NCI-H146 (cell line): ENCODE measurements at regions not wholly inside any gene's neighbourhood (a gene's known extent, or its start where the extent isn't known, plus 50 kb on each side); places are given as distances from the start of the nearest gene placed in this dataset.
A peak's percentile ranks its signal among the peaks of the same experiment; 100 is the strongest.

Experiments used
- DNase-seq: peaks from one replicate; lab custom pipeline; 2025; lab: John Stamatoyannopoulos, UW

DNA sequence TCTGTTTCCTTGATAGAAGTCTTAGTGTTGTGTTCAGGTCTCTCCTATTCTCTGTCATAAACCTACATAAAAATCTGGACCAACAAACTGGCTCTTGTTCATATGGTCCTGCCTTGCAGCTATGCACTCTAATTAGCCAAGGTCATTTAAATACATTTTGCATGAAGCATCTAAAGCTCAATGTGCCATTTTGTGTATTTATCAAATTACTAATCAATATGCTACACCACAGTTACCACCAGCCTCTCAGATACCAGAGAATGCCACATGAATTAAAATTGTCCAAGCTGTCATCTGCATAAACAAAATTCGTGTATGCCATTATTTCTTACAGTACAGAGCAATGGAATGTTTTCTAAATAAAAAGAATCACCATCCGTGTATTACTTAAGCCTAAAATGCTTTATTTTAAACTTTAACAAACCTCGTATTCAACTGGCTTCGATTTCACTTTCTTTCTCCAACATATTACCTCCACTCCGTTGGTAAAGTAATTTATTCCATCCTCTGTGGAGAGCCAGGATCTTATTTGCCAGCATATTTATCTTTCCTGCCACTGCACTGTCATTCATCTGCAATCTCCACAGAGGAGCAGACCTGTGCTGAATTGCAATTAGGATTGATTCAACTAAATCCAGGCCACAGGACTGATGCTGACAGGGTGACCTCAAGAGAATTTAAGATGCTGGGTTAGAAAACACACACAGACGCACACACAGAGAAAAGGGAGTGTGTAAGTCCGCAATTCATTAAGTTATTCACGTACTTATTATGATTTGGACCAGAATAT is 284.1 kb upstream of the FOXG1 start:
- peak; percentile 38 for DNase-seq

DNA sequence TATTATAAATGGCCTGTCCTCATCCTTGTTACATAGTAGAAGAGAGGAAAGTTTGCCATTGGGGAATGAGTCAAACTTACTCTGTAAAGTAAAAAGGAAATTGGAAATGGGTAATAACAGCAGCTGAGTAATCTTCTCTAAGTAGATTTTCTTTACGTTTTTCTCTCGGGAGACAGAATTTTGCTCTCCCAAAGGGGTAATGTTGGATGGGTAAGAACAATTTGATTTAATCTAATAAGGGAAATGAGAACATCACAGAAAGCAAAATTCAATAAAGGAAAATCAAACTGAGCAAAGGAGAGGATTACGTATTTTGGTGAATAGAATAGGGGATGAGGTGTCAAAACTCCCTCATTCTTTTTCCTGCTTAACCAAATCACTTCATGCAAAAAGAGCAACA is 283.1 kb upstream of the FOXG1 start:
- no peak for DNase-seq

DNA sequence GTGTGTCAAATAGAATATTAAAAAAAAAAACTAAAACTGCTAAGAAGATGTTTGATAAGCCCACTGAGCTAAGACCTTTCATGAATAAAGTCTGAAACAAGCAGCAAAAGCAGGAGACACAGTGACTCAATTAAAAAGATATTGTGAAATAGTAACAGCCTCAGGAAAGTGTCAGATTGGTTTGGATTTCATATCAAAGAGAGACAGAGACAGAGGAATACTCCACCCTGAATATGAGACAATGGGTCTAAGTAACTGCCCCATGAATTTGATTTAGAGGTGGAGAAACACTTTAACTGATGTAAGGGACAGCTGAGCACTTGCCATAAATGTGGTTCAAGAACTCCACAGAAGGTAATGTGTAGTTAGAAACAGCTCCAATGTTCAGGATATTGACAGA is 277.9 kb upstream of the FOXG1 start:
- no peak for DNase-seq

DNA sequence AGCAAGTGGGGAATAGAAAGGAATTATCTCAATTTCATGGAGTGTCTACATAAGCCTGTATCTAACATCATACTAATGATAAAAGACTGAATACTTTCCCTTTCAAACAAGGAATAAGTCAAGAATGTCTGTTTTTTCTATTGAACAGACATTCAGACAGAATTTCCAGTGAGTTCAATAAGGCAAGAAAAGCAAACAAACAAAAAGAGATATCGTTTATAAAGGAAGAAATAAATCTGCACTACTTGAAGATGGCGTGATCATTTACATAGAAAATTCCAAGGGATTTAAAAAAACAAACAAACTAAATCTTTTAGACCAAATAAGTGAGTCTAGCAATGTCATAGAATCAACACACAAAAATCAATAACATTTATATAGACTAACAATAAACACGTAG is 273.1 kb upstream of the FOXG1 start:
- DNase-seq: no peak

DNA sequence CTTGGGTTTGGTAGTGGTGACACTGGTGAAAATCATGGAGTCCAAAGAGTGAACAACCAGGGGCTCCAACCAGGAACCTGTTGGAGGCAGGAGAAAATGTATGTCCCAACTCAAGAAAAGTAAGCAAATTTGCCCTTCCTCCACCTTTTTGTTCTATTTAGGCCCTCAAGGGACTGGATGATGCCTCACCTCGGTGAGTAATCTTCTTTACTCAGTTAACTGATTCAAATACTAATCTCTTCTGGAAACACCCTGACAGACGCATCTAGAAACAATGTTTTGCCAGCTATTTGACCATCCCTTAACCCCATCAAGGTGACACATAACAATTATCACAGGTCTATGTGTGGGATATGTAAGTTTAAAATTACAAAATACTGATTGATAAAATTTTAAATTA is 272.4 kb upstream of the FOXG1 start:
- no peak for DNase-seq

DNA sequence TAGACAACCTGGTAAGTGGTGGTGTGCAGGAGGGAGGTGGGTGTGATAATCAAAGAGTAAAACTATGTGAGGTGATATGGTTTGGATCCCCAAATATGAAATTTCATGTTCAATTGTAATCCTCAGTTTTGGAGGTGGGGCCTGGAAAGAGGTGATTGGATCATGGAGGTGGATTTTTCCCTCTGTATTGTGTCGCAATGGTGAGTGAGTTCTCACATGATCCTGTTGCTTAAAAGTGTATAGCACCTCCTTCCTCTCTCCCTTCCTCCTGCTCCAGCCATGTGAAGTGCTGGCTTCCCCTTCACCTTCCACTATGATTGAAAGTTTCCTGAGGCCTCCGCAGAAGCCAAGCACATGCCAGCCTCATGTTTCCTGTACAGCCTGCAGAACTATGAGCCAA is 270.2 kb upstream of the FOXG1 start:
- DNase-seq: no peak

DNA sequence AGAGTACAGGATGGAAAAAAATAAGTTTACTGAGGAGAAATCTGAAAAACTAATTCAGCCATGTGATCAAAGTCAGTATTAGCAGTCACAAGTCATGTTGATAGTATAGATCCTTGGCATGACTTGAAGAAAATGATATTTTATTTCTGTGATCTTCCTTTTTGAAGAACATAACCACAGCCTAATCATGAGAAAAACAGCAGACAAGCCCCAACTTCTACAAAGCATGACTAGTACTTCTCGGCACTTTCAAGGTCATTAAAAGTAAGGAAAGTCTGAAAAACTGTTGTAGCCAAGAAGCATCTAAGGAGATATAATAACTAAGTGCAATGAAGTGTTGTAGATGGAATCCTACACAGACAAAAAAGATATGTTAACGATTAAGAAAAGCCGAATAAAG is 264.1 kb upstream of the FOXG1 start:
- no peak for DNase-seq

DNA sequence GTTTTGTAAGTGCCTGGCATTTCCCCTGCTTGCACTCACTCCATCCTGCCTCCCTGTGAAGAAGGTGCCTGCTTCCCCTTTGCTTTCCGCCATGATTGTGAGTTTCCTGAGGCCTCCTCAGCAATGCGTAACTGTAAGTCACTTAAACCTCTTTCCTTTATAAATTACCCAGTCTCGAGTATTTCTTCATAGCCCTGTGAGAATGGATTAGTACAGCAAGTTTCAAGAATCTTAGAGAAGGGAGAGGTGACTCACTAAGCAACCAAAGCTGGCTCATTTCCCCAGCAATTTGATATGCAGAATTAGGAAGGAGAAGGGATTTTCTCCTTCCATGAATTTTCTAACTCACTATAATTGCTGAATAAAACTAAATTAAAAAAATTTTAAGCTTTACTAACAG is 251.0 kb upstream of the FOXG1 start:
- no peak for DNase-seq

DNA sequence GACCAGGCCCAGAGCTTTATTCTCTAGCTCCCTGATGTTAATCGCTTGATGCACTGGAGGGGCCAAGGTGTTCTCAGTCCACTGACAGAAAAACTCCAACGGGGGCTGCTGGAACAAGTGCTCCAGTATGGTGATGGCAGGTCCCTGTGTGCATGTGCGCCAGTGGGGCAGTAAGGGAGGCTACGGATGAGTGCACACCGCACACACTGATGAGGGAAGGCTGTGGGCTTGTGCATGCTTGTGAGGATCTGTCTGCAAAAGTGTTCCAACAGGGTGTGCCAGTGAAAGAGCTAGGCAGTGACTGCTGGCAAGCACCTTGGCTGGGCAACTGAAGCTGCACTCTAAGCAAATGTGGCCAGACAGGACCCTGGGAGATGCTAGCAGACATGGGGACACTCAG is 229.7 kb upstream of the FOXG1 start:
- DNase-seq: no peak

DNA sequence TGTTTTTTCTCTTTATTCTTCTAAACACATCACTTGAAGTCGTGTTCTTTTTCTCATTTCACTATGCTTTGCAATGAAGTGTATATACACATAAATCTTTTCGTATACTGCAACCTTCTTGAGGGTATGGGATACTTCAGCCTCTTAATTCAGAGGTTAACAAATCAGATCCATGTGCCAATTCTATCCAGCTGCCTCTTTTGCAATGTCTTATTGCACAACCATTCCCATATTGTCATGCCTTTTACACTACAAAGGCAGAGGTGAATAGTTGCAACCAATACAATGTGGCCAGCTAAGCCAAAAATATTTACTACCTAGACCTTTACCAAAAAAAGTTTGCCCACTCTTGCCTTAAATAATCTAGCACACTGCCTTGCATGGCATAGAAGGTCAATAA is 224.5 kb upstream of the FOXG1 start:
- DNase-seq: no peak

DNA sequence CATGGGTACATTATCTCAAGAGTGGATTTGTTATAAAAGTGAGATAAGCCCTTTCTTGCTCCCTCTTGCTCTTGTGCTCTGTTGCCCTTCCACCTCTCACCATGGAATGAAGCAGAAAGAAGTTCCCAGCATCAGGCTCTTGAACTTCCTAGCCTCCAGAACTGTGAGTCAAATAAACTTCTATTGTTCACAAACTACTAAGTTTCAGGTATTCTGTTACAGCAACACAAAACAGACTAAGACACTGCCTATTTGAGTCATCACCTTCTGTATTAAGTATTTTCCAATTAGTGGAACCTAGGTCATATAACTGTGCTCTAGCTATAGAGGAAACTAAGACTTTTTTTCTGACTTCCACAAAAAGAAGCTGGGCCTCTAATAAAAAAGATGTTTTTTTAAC is 201.2 kb upstream of the FOXG1 start:
- DNase-seq: no peak

DNA sequence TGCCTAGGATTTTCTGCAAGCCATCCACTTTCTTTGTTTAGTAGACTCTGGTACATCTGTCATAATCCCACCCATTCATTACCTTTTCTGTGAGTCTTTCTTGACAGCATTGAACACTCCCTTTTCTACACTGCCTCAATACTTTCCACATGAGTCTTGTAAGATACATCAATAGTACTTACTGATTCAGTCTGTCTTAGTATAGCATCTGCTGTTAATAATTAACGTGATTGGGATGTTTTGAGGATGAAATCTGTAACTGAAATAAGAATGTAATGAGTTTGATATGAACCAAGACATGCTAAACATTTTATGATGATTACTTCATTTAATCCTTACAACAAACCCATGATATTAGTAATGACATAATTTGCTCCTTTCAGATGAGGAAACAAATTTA is 196.2 kb upstream of the FOXG1 start:
- DNase-seq: no peak

DNA sequence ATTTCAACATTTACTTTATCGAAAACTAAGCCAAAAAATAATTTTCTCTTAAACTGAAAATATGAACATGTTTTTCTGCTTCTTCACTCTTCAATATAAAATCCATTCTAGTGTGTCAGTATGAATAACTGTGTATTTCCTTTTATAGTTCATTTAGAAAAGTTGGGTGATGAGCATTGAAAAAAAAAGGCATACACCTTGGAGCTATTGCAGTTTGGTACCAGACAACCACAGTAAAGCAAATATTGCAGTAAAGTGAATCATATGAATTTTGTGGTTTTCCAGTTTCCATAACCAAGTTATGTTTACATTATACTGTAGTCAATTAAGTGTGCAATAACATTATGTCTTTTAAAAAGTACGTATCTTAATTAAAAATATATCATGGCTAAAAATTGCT is 195.0 kb upstream of the FOXG1 start:
- no peak for DNase-seq

DNA sequence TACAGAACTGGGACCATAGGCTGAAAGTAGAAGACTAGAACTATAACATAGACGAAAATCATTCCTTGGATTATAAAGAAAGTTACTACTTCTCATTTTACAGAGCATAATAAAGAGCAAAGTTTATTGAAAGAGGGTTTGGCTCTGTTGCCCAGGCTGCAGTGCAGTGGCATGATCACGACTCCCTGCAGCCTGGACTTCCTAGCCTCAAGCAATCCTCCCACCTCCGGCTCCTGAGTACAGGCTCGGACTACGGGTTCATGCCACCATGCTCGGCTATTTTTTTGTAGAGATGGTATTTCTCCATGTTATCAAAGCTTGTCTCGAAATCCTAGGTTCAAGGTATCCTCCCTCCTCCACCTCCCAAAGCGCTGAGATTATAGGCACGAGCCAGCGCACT is 190.1 kb upstream of the FOXG1 start:
- no peak for DNase-seq

DNA sequence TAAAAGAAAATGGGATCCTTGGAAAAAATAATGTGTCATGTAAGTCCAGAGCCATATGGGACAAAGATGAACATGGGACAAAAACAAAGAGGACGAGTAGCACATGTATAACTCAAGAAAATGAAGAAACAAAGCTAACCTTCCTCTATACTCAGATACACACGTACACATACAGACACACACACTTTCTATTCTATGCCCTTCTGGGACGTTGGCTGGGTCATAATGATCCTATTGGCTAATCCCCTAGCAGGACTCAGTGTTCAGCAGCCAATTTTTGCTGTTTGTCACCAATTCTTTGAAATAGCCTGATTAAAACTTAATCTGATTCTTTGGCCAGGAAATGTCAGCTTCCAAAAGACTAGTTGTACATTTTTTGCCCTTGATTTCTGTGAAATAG is 189.4 kb upstream of the FOXG1 start:
- DNase-seq: no peak

DNA sequence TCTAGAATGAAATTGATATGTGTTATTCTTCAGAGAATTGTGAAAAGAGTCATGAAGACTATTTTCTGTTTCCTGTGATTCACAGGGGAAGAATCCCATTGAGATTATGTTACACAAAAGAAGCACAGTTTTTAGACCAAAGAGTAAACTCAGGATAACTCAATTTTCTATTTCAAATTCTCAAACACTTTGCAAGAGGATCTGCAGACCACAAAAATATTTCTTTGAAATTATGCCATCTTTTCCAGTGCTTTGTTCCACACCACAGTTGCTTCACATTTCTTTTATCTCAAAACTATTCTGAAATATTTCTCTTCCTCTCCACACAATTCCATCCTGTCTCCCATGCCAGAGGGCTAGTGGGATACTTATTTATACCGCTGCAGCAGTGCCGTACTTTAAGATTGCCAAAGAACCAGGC is 188.9 kb upstream of the FOXG1 start:
- DNase-seq: no peak

DNA sequence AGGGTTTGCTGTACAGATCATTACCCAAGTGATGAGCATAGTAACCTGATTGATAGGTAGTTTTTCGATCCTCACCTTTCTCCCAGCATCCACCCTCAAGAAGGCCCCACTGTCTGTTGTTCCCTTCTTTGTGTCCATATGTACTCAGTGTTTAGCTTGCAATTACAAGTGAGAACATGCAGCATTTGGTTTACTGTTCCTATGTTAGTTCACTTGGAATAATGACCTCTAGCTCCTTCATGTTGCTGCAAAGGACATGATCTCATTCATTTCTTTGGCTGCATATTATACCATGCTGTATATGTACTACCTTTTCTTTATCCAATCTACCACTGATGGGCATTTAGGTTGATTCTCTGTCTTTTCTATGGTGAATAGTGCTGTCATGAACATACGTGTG is 181.6 kb upstream of the FOXG1 start:
- peak; percentile 35 for DNase-seq

DNA sequence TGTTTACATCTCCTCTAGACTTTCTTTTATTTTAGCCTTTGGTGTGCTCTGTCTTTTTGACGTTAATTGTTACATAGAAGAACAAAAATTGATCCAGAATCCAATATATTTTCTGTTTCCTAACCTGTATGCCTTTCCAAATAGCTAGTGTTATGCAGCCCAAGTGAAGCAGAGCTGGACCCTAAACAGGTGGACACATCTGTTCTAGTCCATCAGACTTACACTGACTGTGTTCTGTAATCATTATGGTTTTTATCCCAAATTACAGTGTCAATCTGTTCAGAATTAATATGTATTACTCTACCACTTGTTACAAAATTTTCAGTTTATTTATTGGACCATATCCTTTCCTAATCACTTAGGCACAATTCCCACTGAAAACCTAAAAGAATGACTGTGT is 176.8 kb upstream of the FOXG1 start:
- DNase-seq: no peak

DNA sequence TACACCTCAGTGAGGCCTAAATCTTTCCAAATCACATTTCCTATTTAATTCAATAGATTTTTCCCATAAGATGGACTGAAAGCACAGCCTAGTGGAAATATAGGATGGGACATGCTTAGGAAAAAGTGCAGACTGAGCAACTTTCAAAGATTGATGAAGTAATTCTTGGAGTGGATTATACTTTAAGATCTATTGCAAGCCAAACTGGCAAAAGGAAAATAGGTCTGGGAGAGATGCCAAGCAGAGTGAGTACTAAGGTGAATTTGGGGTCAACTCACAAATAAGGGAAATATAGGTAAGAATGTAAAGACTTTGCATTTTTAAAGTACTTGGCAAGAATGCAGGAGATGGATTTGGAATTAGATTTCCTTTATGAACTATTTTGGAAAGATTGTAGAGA is 170.2 kb upstream of the FOXG1 start:
- DNase-seq: peak; percentile 3

DNA sequence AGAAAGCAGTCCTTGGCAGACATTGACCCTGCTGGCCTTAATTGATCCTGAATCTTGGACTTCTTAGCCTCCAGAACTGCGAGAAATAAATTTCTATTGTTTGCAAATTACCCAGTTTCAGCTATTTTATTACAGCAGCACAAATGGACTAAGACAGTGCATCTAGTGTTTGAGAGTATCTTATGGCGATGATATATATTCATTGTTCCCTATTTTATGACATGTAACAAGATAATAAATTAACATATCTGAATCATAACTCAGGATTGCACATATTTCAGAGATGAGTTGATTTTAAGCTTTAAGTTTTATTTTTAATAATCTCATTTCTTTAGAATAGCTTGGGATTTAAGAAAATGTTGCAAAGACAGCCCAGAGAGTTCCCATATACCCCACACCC is 167.4 kb upstream of the FOXG1 start:
- DNase-seq: no peak

DNA sequence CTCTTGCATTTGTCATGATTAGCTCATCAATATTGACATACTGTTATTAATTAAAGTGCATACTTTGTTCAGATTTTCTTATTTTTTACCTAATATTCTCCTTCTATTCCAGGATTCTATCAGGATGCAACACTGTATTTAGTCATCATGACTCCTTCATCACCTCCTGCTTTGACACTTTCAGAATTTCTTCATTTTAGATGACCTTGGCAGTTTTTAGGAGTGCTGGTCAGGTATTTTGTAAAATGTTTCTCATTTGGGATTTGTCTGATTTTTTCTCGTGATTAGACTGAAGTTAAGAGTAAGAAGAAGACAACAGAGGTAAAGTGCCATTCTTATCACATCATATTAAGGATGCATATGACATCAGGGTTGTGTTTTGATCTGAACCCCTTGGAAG is 167.0 kb upstream of the FOXG1 start:
- no peak for DNase-seq

DNA sequence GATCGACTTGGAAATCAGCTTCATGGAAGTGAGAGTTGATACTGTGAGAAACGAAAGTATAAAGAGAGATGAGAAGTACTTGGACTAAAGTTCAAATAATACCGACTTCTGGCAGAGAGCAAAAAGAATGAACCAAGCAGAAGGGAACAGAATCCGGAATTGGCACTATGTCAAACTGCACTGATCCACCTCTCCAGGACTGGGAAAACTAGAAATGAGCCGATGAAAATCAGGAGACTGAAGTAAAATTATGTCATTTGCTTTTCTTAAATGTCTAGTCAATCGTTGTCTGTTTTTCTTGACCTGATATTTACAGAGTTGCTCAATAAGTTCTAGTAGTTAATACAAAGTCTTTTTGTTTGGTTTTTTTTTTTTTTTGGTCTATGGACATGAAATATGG is 163.0 kb upstream of the FOXG1 start:
- DNase-seq: no peak

DNA sequence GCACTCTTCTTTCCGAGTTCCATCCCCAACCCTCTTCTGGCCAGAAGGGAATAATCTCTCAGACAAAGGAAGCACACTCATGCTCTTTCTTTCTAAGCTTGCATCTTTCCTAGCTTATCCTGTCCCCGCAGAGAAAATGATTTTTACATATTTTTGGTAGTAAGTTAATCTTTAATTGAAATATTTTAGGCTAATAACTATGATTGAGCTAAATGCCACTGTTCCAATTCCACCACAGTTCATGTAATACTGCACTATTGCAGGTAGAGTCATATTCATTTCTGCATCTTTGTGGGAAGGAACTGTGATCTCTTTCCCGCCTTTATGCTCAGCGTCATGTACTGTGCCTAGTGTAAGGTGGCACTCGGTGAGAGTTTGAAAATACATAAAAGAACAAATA is 158.9 kb upstream of the FOXG1 start:
- peak; percentile 12 for DNase-seq

DNA sequence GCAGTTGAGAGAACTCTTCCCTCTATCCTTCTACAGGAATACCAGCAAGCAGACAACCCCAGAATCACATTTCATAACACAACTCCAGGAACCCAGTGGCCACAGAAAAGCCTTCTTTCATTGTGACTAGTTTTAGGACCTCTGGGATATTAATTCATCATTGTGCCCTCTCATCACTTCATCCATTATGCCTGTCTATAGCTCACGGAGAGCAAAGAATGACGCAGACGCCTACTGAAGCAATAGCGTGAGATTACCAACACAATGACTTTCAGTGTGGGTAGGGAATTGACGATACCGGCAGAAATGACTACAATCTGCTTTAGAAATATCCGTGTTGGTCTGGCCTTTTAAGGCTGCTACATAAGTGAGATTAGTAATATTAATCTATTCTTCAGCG is 158.1 kb upstream of the FOXG1 start:
- peak; percentile 79 for DNase-seq
